ENCODE measurements at regions not wholly inside any gene's neighbourhood (a gene's known extent, or its start where the extent isn't known, plus 50 kb on each side); places are given as distances from the start of the nearest gene placed in this dataset.
"Not testable (repeated sequence)": the region's sequence is repeated elsewhere in the genome, so short reads cannot be mapped to it uniquely, and the experiment has no call there.

DNA sequence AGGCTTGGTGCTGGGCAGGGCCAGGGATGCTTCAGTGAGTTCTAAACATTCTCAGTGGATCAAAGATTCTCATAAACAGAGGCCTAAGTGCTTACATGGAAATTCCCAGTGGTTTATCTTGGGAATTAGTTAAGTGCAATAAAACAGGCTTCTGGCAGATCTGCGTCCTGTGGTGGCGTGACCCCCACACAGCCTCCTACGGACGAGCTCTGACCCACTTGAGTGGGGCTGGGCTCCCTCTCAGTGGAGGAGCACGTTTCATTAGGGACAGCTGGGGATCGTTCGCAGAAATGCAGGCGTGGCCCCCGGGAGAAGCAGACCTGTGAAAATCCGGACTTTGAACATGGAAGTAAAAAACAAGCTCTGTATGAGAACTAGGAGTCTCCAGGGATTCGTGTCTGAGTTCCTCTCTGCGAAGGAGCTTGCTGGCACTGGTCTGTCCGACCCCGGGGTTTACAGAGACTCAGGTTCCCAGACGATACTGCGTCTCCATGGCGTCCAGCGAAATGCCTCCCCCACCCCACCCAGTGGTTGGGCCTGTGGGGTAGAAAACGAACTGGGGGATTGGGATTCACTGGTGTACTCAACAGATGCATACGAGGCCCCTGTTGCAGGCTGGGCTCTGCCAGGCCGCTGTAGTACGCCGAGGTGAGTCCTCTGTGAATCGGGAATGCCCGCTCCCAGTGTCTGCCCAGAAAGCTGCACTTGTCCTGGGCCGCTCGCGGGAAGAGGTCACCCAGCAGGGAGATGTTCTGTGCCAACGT, 117.6 kb downstream of the NPIPB11 start:
- not testable (repeated sequence) for TF ChIP-seq POLR2AphosphoS5 (IDR thresholded peaks at IDR 0.05); EZH2 (IDR thresholded peaks at IDR 0.05; ENCODE audit: borderline replicate concordance, insufficient read depth, low read length, poor library complexity, severe bottlenecking); EP300 (conservative IDR thresholded peaks at IDR 0.05; ENCODE audit: poor library complexity, severe bottlenecking); MXI1 (conservative IDR thresholded peaks at IDR 0.05; ENCODE audit: poor library complexity, severe bottlenecking); REST (IDR thresholded peaks at IDR 0.05; ENCODE audit: borderline replicate concordance); TAF1 (IDR thresholded peaks at IDR 0.05; ENCODE audit: low read depth); RAD21 (conservative IDR thresholded peaks at IDR 0.05); SMC3 (conservative IDR thresholded peaks at IDR 0.05; ENCODE audit: poor library complexity)
- TF ChIP-seq, protein P1, sequence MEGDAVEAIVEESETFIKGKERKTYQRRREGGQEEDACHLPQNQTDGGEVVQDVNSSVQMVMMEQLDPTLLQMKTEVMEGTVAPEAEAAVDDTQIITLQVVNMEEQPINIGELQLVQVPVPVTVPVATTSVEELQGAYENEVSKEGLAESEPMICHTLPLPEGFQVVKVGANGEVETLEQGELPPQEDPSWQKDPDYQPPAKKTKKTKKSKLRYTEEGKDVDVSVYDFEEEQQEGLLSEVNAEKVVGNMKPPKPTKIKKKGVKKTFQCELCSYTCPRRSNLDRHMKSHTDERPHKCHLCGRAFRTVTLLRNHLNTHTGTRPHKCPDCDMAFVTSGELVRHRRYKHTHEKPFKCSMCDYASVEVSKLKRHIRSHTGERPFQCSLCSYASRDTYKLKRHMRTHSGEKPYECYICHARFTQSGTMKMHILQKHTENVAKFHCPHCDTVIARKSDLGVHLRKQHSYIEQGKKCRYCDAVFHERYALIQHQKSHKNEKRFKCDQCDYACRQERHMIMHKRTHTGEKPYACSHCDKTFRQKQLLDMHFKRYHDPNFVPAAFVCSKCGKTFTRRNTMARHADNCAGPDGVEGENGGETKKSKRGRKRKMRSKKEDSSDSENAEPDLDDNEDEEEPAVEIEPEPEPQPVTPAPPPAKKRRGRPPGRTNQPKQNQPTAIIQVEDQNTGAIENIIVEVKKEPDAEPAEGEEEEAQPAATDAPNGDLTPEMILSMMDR (IDR thresholded peaks at IDR 0.05; ENCODE audit: poor library complexity, severe bottlenecking) = not testable (repeated sequence)
